SK-N-SH treated with all-trans-retinoic acid at 6 μM for 48 hours (cell line): ENCODE measurements at regions not wholly inside any gene's neighbourhood (a gene's known extent, or its start where the extent isn't known, plus 50 kb on each side); places are given as distances from the start of the nearest gene placed in this dataset.

Source experiments
- OSR1 ChIP-seq: fragments of 250-450 bp; sonication (Bioruptor Pico); IDR thresholded peaks from 2 replicates; pipeline ENCODE4 v1.8.0; 2022; ENCODE audit warnings: moderate library complexity, mild to moderate bottlenecking, inconsistent platforms
- PPARA ChIP-seq: fragments of 250-450 bp; sonication (Bioruptor Pico); IDR thresholded peaks from 2 replicates; pipeline ENCODE4 v1.5.0; 2020; ENCODE audit warnings: mild to moderate bottlenecking, borderline replicate concordance
- ZC3H10 ChIP-seq: fragments of 250-450 bp; sonication (Bioruptor Pico); IDR thresholded peaks from 2 replicates; pipeline ENCODE4 v1.5.1; 2021; ENCODE audit warnings: mild to moderate bottlenecking, moderate library complexity
- ZFP3 ChIP-seq: fragments of 250-450 bp; sonication (Bioruptor Pico); IDR thresholded peaks from 2 replicates; pipeline ENCODE4 v1.5.0; 2020; ENCODE audit warnings: mild to moderate bottlenecking, moderate library complexity
- ZNF565 ChIP-seq: fragments of 450-650 bp; formaldehyde crosslinking; conservative IDR thresholded peaks from 2 replicates; pipeline ENCODE4 v1.5.0; 2020; ENCODE audit warnings: low read depth, mild to moderate bottlenecking, moderate library complexity
- ZNF70 ChIP-seq: fragments of 450-650 bp; formaldehyde crosslinking; IDR thresholded peaks from 2 replicates; pipeline ENCODE4 v1.5.0; 2020; ENCODE audit warnings: mild to moderate bottlenecking, moderate library complexity
- ZNF8 ChIP-seq: fragments of 450-650 bp; formaldehyde crosslinking; IDR thresholded peaks from 2 replicates; pipeline ENCODE4 v1.5.0; 2020; ENCODE audit warnings: mild to moderate bottlenecking, moderate library complexity
- TF ChIP-seq, protein P1 (sequence below): fragments of 250-450 bp; sonication (Bioruptor Pico); IDR thresholded peaks from 2 replicates; pipeline ENCODE4 v1.8.0; 2020; ENCODE audit warnings: mild to moderate bottlenecking, moderate library complexity, borderline replicate concordance
- TF ChIP-seq, protein P2 (sequence below): fragments of 250-450 bp; sonication (Bioruptor Pico); IDR thresholded peaks from 2 replicates; pipeline ENCODE4 v1.5.1; 2020; ENCODE audit warnings: low read depth, mild to moderate bottlenecking, moderate library complexity

DNA sequence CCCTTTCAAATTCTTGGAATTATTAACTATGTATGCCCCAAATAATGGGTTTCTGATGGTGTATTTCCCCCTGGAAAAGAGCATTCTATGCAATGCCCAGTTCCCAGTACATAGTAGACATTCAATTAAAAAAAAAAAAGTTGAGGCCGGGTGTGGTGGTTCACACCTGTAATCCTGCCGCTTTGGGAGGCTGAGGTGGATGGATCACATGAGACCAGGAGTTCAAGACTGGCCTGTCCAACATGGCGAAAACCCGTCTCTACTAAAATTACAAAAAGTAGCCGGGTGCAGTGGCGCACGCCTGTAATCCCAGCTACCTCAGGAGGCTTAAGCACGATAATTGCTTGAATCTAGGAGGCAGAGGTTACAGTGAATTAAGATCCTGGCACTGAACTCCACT, 83.3 kb upstream of the ZNF217 start:
- TF ChIP-seq, protein P1, sequence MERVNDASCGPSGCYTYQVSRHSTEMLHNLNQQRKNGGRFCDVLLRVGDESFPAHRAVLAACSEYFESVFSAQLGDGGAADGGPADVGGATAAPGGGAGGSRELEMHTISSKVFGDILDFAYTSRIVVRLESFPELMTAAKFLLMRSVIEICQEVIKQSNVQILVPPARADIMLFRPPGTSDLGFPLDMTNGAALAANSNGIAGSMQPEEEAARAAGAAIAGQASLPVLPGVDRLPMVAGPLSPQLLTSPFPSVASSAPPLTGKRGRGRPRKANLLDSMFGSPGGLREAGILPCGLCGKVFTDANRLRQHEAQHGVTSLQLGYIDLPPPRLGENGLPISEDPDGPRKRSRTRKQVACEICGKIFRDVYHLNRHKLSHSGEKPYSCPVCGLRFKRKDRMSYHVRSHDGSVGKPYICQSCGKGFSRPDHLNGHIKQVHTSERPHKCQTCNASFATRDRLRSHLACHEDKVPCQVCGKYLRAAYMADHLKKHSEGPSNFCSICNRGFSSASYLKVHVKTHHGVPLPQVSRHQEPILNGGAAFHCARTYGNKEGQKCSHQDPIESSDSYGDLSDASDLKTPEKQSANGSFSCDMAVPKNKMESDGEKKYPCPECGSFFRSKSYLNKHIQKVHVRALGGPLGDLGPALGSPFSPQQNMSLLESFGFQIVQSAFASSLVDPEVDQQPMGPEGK (CRISPR knock-in tag), result no peak
- TF ChIP-seq ZFP3 (CRISPR knock-in tag) (no peak), ZNF565 (CRISPR knock-in tag) (no peak), OSR1 (CRISPR knock-in tag) (no peak), ZC3H10 (CRISPR knock-in tag) (no peak), ZNF8 (no peak), ZNF70 (CRISPR knock-in tag) (no peak), PPARA (CRISPR knock-in tag) (no peak)
- TF ChIP-seq, protein P2, sequence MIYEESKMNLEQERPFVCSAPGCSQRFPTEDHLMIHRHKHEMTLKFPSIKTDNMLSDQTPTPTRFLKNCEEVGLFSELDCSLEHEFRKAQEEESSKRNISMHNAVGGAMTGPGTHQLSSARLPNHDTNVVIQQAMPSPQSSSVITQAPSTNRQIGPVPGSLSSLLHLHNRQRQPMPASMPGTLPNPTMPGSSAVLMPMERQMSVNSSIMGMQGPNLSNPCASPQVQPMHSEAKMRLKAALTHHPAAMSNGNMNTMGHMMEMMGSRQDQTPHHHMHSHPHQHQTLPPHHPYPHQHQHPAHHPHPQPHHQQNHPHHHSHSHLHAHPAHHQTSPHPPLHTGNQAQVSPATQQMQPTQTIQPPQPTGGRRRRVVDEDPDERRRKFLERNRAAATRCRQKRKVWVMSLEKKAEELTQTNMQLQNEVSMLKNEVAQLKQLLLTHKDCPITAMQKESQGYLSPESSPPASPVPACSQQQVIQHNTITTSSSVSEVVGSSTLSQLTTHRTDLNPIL (CRISPR knock-in tag), result no peak
